K562 (cell line): ENCODE measurements at regions not wholly inside any gene's neighbourhood (a gene's known extent, or its start where the extent isn't known, plus 50 kb on each side); places are given as distances from the start of the nearest gene placed in this dataset. TPM values are rescaled to one million over a fixed set of nuclear protein-coding genes. Genes with fewer than 3 reads are reported as not detected.

Experiments used
- ATAC-seq: fragments of 200-7000 bp; cut with Tn5 transposase; 3 replicates; pipeline ENCODE4 v1.9.1; 2020; ENCODE audit warnings: moderate library complexity
- BruUV-seq: library from RNA; stranded (reverse); fragments of 400-500 nt; replicated peaks from 2 replicates; lab custom pipeline; 2021; lab: Mats Ljungman, UMichigan
- CTCF ChIA-PET: fragments of 300-600 bp; formaldehyde crosslinking; extraction: SDS; loops from one replicate; lab custom pipeline; 2021; ENCODE audit warnings: low intra/inter-chr PET ratio; lab: Yijun Ruan, JAX
- POLR2A ChIA-PET: fragments of 300-600, 350-650 bp; sonication (Branson Sonifier 250); formaldehyde crosslinking; extraction: SDS; loops from one replicate; lab custom pipeline; 2021; ENCODE audit warnings: antibody characterized with exemption, inconsistent platforms; lab: Yijun Ruan, JAX
- DNase-seq, 4 experiments: peaks; one replicate each; pipeline versions ENCODE4 v3.0.0 to v3.0.0-alpha.2; 2011 to 2018; ENCODE audit warnings: low spot score in 3 of 4, mixed read lengths in 3 of 4; ENCODE audit errors: extremely low read depth in 1 of 4
- FAIRE-seq: peaks from 2 replicates; lab custom pipeline; 2011; peaks lifted over from hg19 to GRCh38; lab: Jason Lieb, UNC
- H2AFZ ChIP-seq: 2 replicates; pipeline ENCODE4 v1.6.0; 2011; ENCODE audit warnings: low read depth, low read length, control low read depth, inconsistent platforms
- H3K27ac ChIP-seq: fragments of 200-600 bp; 3 replicates; pipeline ENCODE4 v1.8.0; 2011; ENCODE audit warnings: low read depth, mild to moderate bottlenecking, control low read depth, inconsistent platforms, low read length, moderate library complexity, mixed read lengths; ENCODE audit errors: extremely low read depth
- H3K27me3 ChIP-seq, 2 experiments: fragments of 300-600 bp in 1 of 2; 2 replicates in 1 of 2; 3 replicates in 1 of 2; pipeline versions ENCODE4 v1.6.0 to v1.8.0; 2011; ENCODE audit warnings: inconsistent platforms in 2 of 2, low read length in 2 of 2, mild to moderate bottlenecking in 1 of 2, mixed read lengths in 1 of 2, moderate library complexity in 1 of 2; ENCODE audit not compliant: control insufficient read depth in 2 of 2, insufficient read depth in 2 of 2
- H3K36me3 ChIP-seq: fragments of 300-600 bp; 3 replicates; pipeline ENCODE4 v1.8.0; 2011; ENCODE audit warnings: mild to moderate bottlenecking, low read length, inconsistent platforms; ENCODE audit not compliant: control insufficient read depth, insufficient read depth
- H3K4me1 ChIP-seq, 2 experiments: fragments of 200-600 bp in 1 of 2; replicated peaks in 1 of 2; 2 replicates in 1 of 2; 3 replicates in 1 of 2; pipeline versions ENCODE4 v1.5.1 to v1.8.0; 2011; ENCODE audit warnings: inconsistent platforms in 2 of 2, low read length in 2 of 2, mild to moderate bottlenecking in 1 of 2, mixed read lengths in 1 of 2, moderate library complexity in 1 of 2; ENCODE audit not compliant: control insufficient read depth in 2 of 2, insufficient read depth in 2 of 2
- H3K4me2 ChIP-seq: 2 replicates; pipeline ENCODE4 v1.6.1; 2011; ENCODE audit warnings: low read length, control low read depth, inconsistent platforms, mixed read lengths; ENCODE audit not compliant: insufficient read depth
- H3K4me3 ChIP-seq: fragments of 200-600 bp; sonication (generic), shearing (Covaris generic); 2 replicates; pipeline ENCODE4 v1.5.1; 2016; ENCODE audit warnings: control low read depth, inconsistent platforms
- H3K79me2 ChIP-seq: fragments of 200-600 bp; 3 replicates; pipeline ENCODE4 v1.8.0; 2011; ENCODE audit warnings: low read length, inconsistent platforms; ENCODE audit not compliant: control insufficient read depth, insufficient read depth
- H3K9ac ChIP-seq, 2 experiments: 2 replicates each; pipeline versions ENCODE4 v1.6.0 to v1.6.1; 2011; ENCODE audit warnings: low read depth in 2 of 2, low read length in 2 of 2, control low read depth in 1 of 2, inconsistent platforms in 1 of 2, mild to moderate bottlenecking in 1 of 2, mixed read lengths in 1 of 2; ENCODE audit not compliant: insufficient read depth in 1 of 2
- H3K9me1 ChIP-seq: one replicate; pipeline ENCODE4 v1.6.0; 2011; ENCODE audit warnings: inconsistent platforms, mild to moderate bottlenecking, low read length, moderate library complexity; ENCODE audit not compliant: control insufficient read depth, insufficient read depth
- H3K9me3 ChIP-seq: replicated peaks from 2 replicates; pipeline ENCODE4 v1.5.1; 2011; ENCODE audit warnings: low read depth, low read length, inconsistent platforms; ENCODE audit not compliant: control insufficient read depth, insufficient read depth
- H4K20me1 ChIP-seq: replicated peaks from 2 replicates; pipeline ENCODE4 v1.6.1; 2011; ENCODE audit warnings: low read length, inconsistent platforms, mixed read lengths; ENCODE audit not compliant: control insufficient read depth, insufficient read depth
- ATF7 ChIP-seq: fragments of 450-650 bp; IDR thresholded peaks from 2 replicates; pipeline ENCODE4 v1.7.1; 2014; ENCODE audit warnings: mild to moderate bottlenecking, moderate library complexity
- MCM7 ChIP-seq, 2 experiments: fragments of 450-650 bp; IDR thresholded peaks; 2 replicates each; pipeline ENCODE4 v1.6.1; 2016 to 2018
- NKRF ChIP-seq: fragments of 450-650 bp; IDR thresholded peaks from 2 replicates; pipeline ENCODE4 v1.6.1; 2016; ENCODE audit warnings: borderline replicate concordance
- SAFB ChIP-seq: fragments of 200-400 bp; formaldehyde crosslinking; IDR thresholded peaks from 2 replicates; pipeline ENCODE4 v1.6.1; 2017; ENCODE audit warnings: low read depth, low read length, borderline replicate concordance
- THAP7 ChIP-seq: fragments of 250-450 bp; sonication (Bioruptor Pico); IDR thresholded peaks from 2 replicates; pipeline ENCODE4 v1.5.0; 2021
- WGBS: fragments of 100-300 bp; shearing (Covaris generic); methylation state at CpG from one replicate; pipeline ENCODE4 v1.1.6; 2016; ENCODE audit warnings: low coverage, mixed read lengths; ENCODE audit not compliant: insufficient coverage; ENCODE audit errors: missing lambda C conversion rate; 5-methylcytosine and 5-hydroxymethylcytosine counted together
- in situ Hi-C: fragments of 300-500 bp; cut with MboI; formaldehyde crosslinking; loops from 4 replicates; pipeline ENCODE4 v1.15.0; 2018; ENCODE audit warnings: inconsistent platforms, mixed read lengths
- intact Hi-C: fragments of 100-400 bp; cut with micrococcal nuclease; formaldehyde crosslinking; loops from 2 replicates; pipeline ENCODE4 v1.14.2; 2022
- small RNA-seq: library from RNA; depleted of rRNA; stranded (forward); fragments of <200 nt; gene quantifications from one replicate; pipeline ENCODE3, GENCODE V24; 2014

- in situ Hi-C loops (no loop called here), intact Hi-C loops (no loop called here)
- FAIRE-seq (no peak), ATAC-seq (no peak), DNase-seq (no peak)
- H2AFZ ChIP-seq, result no peak overlapping the region
- no TSS peak for BruUV-seq
- 17% methylated on average over 4 of the region's 5 CpGs for WGBS
- H3K36me3 ChIP-seq, result no peaks in the 10 kb centered on the region
- no peak for TF ChIP-seq THAP7 (CRISPR knock-in tag)
- TF ChIP-seq SAFB, result no peak
- TF ChIP-seq ATF7, result no peak
- TF ChIP-seq NKRF, result no peak
- no peak for TF ChIP-seq MCM7 (IDR thresholded peaks at IDR 0.05)
- POLR2A ChIA-PET, result interaction anchor here (1.1 to 1.2 kb wide), 2 partner anchors 16 to 92 kb away, joined by 3 read pairs; no protein-coding TSS in a partner anchor
- peaks cover 0 to 15% of the 10 kb centered on the region in 2 experiments; a peak in 3 of 5 replicates for H3K4me1 ChIP-seq
- no peak overlapping the region for H3K4me2 ChIP-seq
- no peaks in the 10 kb centered on the region for H3K79me2 ChIP-seq
- CTCF ChIA-PET, result no interaction called here
- H3K9me1 ChIP-seq, result no peaks in the 10 kb centered on the region
- no peaks in the 10 kb centered on the region for H4K20me1 ChIP-seq
- H3K9me3 ChIP-seq, result no peaks in the 10 kb centered on the region
- H3K9ac ChIP-seq, result no peak overlapping the region
- H3K4me3 ChIP-seq, result no peak overlapping the region
- no peak overlapping the region for H3K27ac ChIP-seq
- peaks cover 0 to 11% of the 10 kb centered on the region in 2 experiments; a peak in 1 of 5 replicates for H3K27me3 ChIP-seq
These were observed 50.4 kb upstream of the CYRIA start for GRCh38 chr2:16716024-16716423.

Small RNAs in the stretch of these regions (small RNA-seq; reads per million reads assigned to genes)
- not detected for gene RN7SKP168
